T1000 (cell line): ENCODE measurements at regions not wholly inside any gene's neighbourhood (a gene's known extent, or its start where the extent isn't known, plus 50 kb on each side); places are given as distances from the start of the nearest gene placed in this dataset.

Experiments
- DNase-seq: peaks from one replicate; lab custom pipeline; 2025; ENCODE audit warnings: mixed read lengths; lab: John Stamatoyannopoulos, UW

- DNase-seq = no peak
These were observed 837.3 kb upstream of the SOX9 start for GRCh38 chr17:71283486-71283885.

GRCh38 chr17:71284032-71284755 lies 836.6 kb upstream of the SOX9 start:
- DNase-seq = no peak

- no peak for DNase-seq
These were observed 834.2 kb upstream of the SOX9 start for GRCh38 chr17:71286625-71287024.

GRCh38 chr17:71287071-71287823 lies 833.6 kb upstream of the SOX9 start:
- DNase-seq = no peak

- no peak for DNase-seq
These were observed 828.8 kb upstream of the SOX9 start for GRCh38 chr17:71292006-71292405.

- DNase-seq = no peak
These were observed 824.8 kb upstream of the SOX9 start for GRCh38 chr17:71296005-71296404.

- no peak for DNase-seq
These were observed 819.8 kb upstream of the SOX9 start for GRCh38 chr17:71301063-71301462.

GRCh38 chr17:71302721-71303549 lies 817.9 kb upstream of the SOX9 start:
- DNase-seq = no peak

- no peak for DNase-seq
These were observed 816.2 kb upstream of the SOX9 start for GRCh38 chr17:71304498-71305158.

- no peak for DNase-seq
These were observed 807.0 kb upstream of the SOX9 start for GRCh38 chr17:71313866-71314265.

- DNase-seq = no peak
These were observed 805.3 kb upstream of the SOX9 start for GRCh38 chr17:71315568-71315967.

- no peak for DNase-seq
These were observed 804.5 kb upstream of the SOX9 start for GRCh38 chr17:71316176-71316897.

- no peak for DNase-seq
These were observed 800.6 kb upstream of the SOX9 start for GRCh38 chr17:71320009-71320796.

GRCh38 chr17:71325117-71325516 lies 795.7 kb upstream of the SOX9 start:
- no peak for DNase-seq

GRCh38 chr17:71325886-71326285 lies 794.9 kb upstream of the SOX9 start:
- no peak for DNase-seq

- DNase-seq = no peak
These were observed 793.3 kb upstream of the SOX9 start for GRCh38 chr17:71327376-71328059.

GRCh38 chr17:71329310-71330098 lies 791.3 kb upstream of the SOX9 start:
- no peak for DNase-seq

- DNase-seq = no peak
These were observed 790.8 kb upstream of the SOX9 start for GRCh38 chr17:71330099-71330375.

GRCh38 chr17:71331754-71332325 lies 789.0 kb upstream of the SOX9 start:
- DNase-seq = no peak
